K562 (cell line): ENCODE measurements at regions not wholly inside any gene's neighbourhood (a gene's known extent, or its start where the extent isn't known, plus 50 kb on each side); places are given as distances from the start of the nearest gene placed in this dataset.

Source experiments
- ATAC-seq: fragments of 200-7000 bp; cut with Tn5 transposase; 3 replicates; pipeline ENCODE4 v1.9.1; 2020; ENCODE audit warnings: moderate library complexity
- BruUV-seq: library from RNA; stranded (reverse); fragments of 400-500 nt; replicated peaks from 2 replicates; lab custom pipeline; 2021; lab: Mats Ljungman, UMichigan
- CTCF ChIA-PET: fragments of 300-600 bp; formaldehyde crosslinking; extraction: SDS; loops from one replicate; lab custom pipeline; 2021; ENCODE audit warnings: low intra/inter-chr PET ratio; lab: Yijun Ruan, JAX
- POLR2A ChIA-PET: fragments of 300-600, 350-650 bp; sonication (Branson Sonifier 250); formaldehyde crosslinking; extraction: SDS; loops from one replicate; lab custom pipeline; 2021; ENCODE audit warnings: antibody characterized with exemption, inconsistent platforms; lab: Yijun Ruan, JAX
- DNase-seq, 4 experiments: peaks; one replicate each; pipeline versions ENCODE4 v3.0.0 to v3.0.0-alpha.2; 2011 to 2018; ENCODE audit warnings: low spot score in 3 of 4, mixed read lengths in 3 of 4; ENCODE audit errors: extremely low read depth in 1 of 4
- FAIRE-seq: peaks from 2 replicates; lab custom pipeline; 2011; peaks lifted over from hg19 to GRCh38; lab: Jason Lieb, UNC
- H2AFZ ChIP-seq: 2 replicates; pipeline ENCODE4 v1.6.0; 2011; ENCODE audit warnings: low read depth, low read length, control low read depth, inconsistent platforms
- H3K27ac ChIP-seq: fragments of 200-600 bp; 3 replicates; pipeline ENCODE4 v1.8.0; 2011; ENCODE audit warnings: low read depth, mild to moderate bottlenecking, control low read depth, inconsistent platforms, low read length, moderate library complexity, mixed read lengths; ENCODE audit errors: extremely low read depth
- H3K27me3 ChIP-seq, 2 experiments: fragments of 300-600 bp in 1 of 2; 2 replicates in 1 of 2; 3 replicates in 1 of 2; pipeline versions ENCODE4 v1.6.0 to v1.8.0; 2011; ENCODE audit warnings: inconsistent platforms in 2 of 2, low read length in 2 of 2, mild to moderate bottlenecking in 1 of 2, mixed read lengths in 1 of 2, moderate library complexity in 1 of 2; ENCODE audit not compliant: control insufficient read depth in 2 of 2, insufficient read depth in 2 of 2
- H3K36me3 ChIP-seq: fragments of 300-600 bp; 3 replicates; pipeline ENCODE4 v1.8.0; 2011; ENCODE audit warnings: mild to moderate bottlenecking, low read length, inconsistent platforms; ENCODE audit not compliant: control insufficient read depth, insufficient read depth
- H3K4me1 ChIP-seq, 2 experiments: fragments of 200-600 bp in 1 of 2; replicated peaks in 1 of 2; 2 replicates in 1 of 2; 3 replicates in 1 of 2; pipeline versions ENCODE4 v1.5.1 to v1.8.0; 2011; ENCODE audit warnings: inconsistent platforms in 2 of 2, low read length in 2 of 2, mild to moderate bottlenecking in 1 of 2, mixed read lengths in 1 of 2, moderate library complexity in 1 of 2; ENCODE audit not compliant: control insufficient read depth in 2 of 2, insufficient read depth in 2 of 2
- H3K4me2 ChIP-seq: 2 replicates; pipeline ENCODE4 v1.6.1; 2011; ENCODE audit warnings: low read length, control low read depth, inconsistent platforms, mixed read lengths; ENCODE audit not compliant: insufficient read depth
- H3K4me3 ChIP-seq: fragments of 200-600 bp; sonication (generic), shearing (Covaris generic); 2 replicates; pipeline ENCODE4 v1.5.1; 2016; ENCODE audit warnings: control low read depth, inconsistent platforms
- H3K79me2 ChIP-seq: fragments of 200-600 bp; 3 replicates; pipeline ENCODE4 v1.8.0; 2011; ENCODE audit warnings: low read length, inconsistent platforms; ENCODE audit not compliant: control insufficient read depth, insufficient read depth
- H3K9ac ChIP-seq, 2 experiments: 2 replicates each; pipeline versions ENCODE4 v1.6.0 to v1.6.1; 2011; ENCODE audit warnings: low read depth in 2 of 2, low read length in 2 of 2, control low read depth in 1 of 2, inconsistent platforms in 1 of 2, mild to moderate bottlenecking in 1 of 2, mixed read lengths in 1 of 2; ENCODE audit not compliant: insufficient read depth in 1 of 2
- H3K9me1 ChIP-seq: one replicate; pipeline ENCODE4 v1.6.0; 2011; ENCODE audit warnings: inconsistent platforms, mild to moderate bottlenecking, low read length, moderate library complexity; ENCODE audit not compliant: control insufficient read depth, insufficient read depth
- H3K9me3 ChIP-seq: replicated peaks from 2 replicates; pipeline ENCODE4 v1.5.1; 2011; ENCODE audit warnings: low read depth, low read length, inconsistent platforms; ENCODE audit not compliant: control insufficient read depth, insufficient read depth
- H4K20me1 ChIP-seq: replicated peaks from 2 replicates; pipeline ENCODE4 v1.6.1; 2011; ENCODE audit warnings: low read length, inconsistent platforms, mixed read lengths; ENCODE audit not compliant: control insufficient read depth, insufficient read depth
- L3MBTL2 ChIP-seq: fragments of 450-650 bp; IDR thresholded peaks from 2 replicates; pipeline ENCODE4 v1.6.1; 2016; ENCODE audit warnings: mild to moderate bottlenecking, moderate library complexity
- RAD51 ChIP-seq: fragments of 450-650 bp; IDR thresholded peaks from 2 replicates; pipeline ENCODE4 v1.7.1; 2016; ENCODE audit warnings: low read depth, mild to moderate bottlenecking, borderline replicate concordance
- WGBS: fragments of 100-300 bp; shearing (Covaris generic); methylation state at CpG from one replicate; pipeline ENCODE4 v1.1.6; 2016; ENCODE audit warnings: low coverage, mixed read lengths; ENCODE audit not compliant: insufficient coverage; ENCODE audit errors: missing lambda C conversion rate; 5-methylcytosine and 5-hydroxymethylcytosine counted together
- in situ Hi-C: fragments of 300-500 bp; cut with MboI; formaldehyde crosslinking; loops from 4 replicates; pipeline ENCODE4 v1.15.0; 2018; ENCODE audit warnings: inconsistent platforms, mixed read lengths
- intact Hi-C: fragments of 100-400 bp; cut with micrococcal nuclease; formaldehyde crosslinking; loops from 2 replicates; pipeline ENCODE4 v1.14.2; 2022
- TF ChIP-seq, protein P1 (sequence below), 2 experiments: IDR thresholded peaks in 1 of 2; conservative IDR thresholded peaks in 1 of 2; 2 replicates each; pipeline ENCODE4 v1.6.1; 2016; ENCODE audit warnings: low read depth in 2 of 2, mild to moderate bottlenecking in 1 of 2, missing compliant biosample characterization in 1 of 2, missing genetic modification characterization in 1 of 2, moderate library complexity in 1 of 2
- TF ChIP-seq, protein P2 (sequence below): sonication (generic); formaldehyde crosslinking; IDR thresholded peaks from 2 replicates; pipeline ENCODE4 v1.9.0; 2022; ENCODE audit warnings: mild to moderate bottlenecking, missing genetic modification reagents
- TF ChIP-seq, protein P3 (sequence below): sonication (generic); formaldehyde crosslinking; IDR thresholded peaks from 2 replicates; pipeline ENCODE4 v1.5.0; 2020; ENCODE audit warnings: missing genetic modification reagents
- TF ChIP-seq, protein P4 (sequence below): fragments of 450-650 bp; IDR thresholded peaks from 2 replicates; pipeline ENCODE4 v1.6.1; 2016
- TF ChIP-seq, protein P5 (sequence below): fragments of 250-450 bp; sonication (Bioruptor Pico); IDR thresholded peaks from 2 replicates; pipeline ENCODE4 v1.4.0; 2020; ENCODE audit warnings: mild to moderate bottlenecking, moderate library complexity, borderline replicate concordance

DNA sequence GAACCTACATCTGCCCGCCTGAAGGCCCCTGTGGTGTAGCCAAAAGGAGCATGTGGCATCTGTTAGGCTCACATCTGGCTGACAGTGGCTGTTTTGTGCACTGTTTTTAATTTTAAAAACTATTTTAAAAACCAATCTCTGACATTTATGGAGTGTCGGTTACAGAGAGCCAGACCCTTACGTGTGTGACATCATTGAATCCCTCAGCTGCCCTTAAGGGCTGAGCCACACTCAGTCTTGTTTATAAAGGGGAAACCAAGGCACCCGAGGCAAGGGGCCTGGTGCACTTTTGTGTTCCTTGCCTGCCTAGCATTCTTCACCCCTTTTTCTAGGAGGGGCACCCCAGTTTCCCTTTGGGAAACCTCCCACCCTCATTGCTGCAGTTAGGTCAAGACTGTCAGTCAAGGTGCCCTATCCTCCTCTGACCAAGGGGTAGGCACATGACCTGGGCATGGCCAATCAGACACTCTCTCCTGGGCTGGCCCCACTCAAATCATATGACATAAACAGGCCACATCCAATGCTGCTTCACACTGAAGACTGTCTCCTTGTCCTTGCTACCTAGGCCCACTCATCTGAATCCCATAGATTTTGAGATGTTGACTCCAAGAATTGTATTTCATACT is 105.3 kb downstream of the LSM3 start:
- BruUV-seq = no TSS peak
- DNase-seq (peak in 1 of 4 experiments; percentile 53), ATAC-seq (peak; percentile 74), FAIRE-seq (no peak)
- intact Hi-C loops (no loop called here), in situ Hi-C loops (no loop called here)
- WGBS = 70% methylated on average over 4 of the region's 4 CpGs
- H3K27me3 ChIP-seq = no peaks in the 10 kb centered on the region
- TF ChIP-seq, protein P1, sequence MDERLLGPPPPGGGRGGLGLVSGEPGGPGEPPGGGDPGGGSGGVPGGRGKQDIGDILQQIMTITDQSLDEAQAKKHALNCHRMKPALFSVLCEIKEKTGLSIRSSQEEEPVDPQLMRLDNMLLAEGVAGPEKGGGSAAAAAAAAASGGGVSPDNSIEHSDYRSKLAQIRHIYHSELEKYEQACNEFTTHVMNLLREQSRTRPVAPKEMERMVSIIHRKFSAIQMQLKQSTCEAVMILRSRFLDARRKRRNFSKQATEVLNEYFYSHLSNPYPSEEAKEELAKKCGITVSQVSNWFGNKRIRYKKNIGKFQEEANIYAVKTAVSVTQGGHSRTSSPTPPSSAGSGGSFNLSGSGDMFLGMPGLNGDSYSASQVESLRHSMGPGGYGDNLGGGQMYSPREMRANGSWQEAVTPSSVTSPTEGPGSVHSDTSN (CRISPR knock-in tag; IDR thresholded peaks at IDR 0.05; ENCODE audit: low read depth) = no peak
- TF ChIP-seq, protein P1 (tag; conservative IDR thresholded peaks at IDR 0.05; ENCODE audit: low read depth) = peak; percentile 66
- TF ChIP-seq L3MBTL2 = no peak
- TF ChIP-seq, protein P2, sequence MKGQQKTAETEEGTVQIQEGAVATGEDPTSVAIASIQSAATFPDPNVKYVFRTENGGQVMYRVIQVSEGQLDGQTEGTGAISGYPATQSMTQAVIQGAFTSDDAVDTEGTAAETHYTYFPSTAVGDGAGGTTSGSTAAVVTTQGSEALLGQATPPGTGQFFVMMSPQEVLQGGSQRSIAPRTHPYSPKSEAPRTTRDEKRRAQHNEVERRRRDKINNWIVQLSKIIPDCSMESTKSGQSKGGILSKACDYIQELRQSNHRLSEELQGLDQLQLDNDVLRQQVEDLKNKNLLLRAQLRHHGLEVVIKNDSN (CRISPR knock-in tag) = peak; percentile 84
- TF ChIP-seq, protein P3, sequence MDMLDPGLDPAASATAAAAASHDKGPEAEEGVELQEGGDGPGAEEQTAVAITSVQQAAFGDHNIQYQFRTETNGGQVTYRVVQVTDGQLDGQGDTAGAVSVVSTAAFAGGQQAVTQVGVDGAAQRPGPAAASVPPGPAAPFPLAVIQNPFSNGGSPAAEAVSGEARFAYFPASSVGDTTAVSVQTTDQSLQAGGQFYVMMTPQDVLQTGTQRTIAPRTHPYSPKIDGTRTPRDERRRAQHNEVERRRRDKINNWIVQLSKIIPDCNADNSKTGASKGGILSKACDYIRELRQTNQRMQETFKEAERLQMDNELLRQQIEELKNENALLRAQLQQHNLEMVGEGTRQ (CRISPR knock-in tag) = peak; percentile 73
- TF ChIP-seq, protein P4, sequence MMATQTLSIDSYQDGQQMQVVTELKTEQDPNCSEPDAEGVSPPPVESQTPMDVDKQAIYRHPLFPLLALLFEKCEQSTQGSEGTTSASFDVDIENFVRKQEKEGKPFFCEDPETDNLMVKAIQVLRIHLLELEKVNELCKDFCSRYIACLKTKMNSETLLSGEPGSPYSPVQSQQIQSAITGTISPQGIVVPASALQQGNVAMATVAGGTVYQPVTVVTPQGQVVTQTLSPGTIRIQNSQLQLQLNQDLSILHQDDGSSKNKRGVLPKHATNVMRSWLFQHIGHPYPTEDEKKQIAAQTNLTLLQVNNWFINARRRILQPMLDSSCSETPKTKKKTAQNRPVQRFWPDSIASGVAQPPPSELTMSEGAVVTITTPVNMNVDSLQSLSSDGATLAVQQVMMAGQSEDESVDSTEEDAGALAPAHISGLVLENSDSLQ = peak; percentile 80
- TF ChIP-seq RAD51 = peak; percentile 59; the same call in 1 of the 2 replicates
- TF ChIP-seq, protein P5, sequence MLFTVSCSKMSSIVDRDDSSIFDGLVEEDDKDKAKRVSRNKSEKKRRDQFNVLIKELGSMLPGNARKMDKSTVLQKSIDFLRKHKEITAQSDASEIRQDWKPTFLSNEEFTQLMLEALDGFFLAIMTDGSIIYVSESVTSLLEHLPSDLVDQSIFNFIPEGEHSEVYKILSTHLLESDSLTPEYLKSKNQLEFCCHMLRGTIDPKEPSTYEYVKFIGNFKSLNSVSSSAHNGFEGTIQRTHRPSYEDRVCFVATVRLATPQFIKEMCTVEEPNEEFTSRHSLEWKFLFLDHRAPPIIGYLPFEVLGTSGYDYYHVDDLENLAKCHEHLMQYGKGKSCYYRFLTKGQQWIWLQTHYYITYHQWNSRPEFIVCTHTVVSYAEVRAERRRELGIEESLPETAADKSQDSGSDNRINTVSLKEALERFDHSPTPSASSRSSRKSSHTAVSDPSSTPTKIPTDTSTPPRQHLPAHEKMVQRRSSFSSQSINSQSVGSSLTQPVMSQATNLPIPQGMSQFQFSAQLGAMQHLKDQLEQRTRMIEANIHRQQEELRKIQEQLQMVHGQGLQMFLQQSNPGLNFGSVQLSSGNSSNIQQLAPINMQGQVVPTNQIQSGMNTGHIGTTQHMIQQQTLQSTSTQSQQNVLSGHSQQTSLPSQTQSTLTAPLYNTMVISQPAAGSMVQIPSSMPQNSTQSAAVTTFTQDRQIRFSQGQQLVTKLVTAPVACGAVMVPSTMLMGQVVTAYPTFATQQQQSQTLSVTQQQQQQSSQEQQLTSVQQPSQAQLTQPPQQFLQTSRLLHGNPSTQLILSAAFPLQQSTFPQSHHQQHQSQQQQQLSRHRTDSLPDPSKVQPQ (CRISPR knock-in tag) = no peak
- ChIA-PET CTCF (no interaction called here), POLR2A (no interaction called here)
- H3K4me3 ChIP-seq = no peak overlapping the region
- no peaks in the 10 kb centered on the region for H3K36me3 ChIP-seq
- no peaks in the 10 kb centered on the region for H4K20me1 ChIP-seq
- no peak overlapping the region for H3K27ac ChIP-seq
- no peak overlapping the region for H3K4me2 ChIP-seq
- no peaks in the 10 kb centered on the region for H3K79me2 ChIP-seq
- no peaks in the 10 kb centered on the region for H3K9me3 ChIP-seq
- H3K9ac ChIP-seq = no peak overlapping the region
- no peaks in the 10 kb centered on the region for H3K9me1 ChIP-seq
- 0 out of 2 replicates have a peak overlapping the region, but pooled peaks have one; percentile 10 for H2AFZ ChIP-seq
- H3K4me1 ChIP-seq = peaks cover 15% of the 10 kb centered on the region in 2 experiments
